ENCODE measurements at regions not wholly inside any gene's neighbourhood (a gene's known extent, or its start where the extent isn't known, plus 50 kb on each side); places are given as distances from the start of the nearest gene placed in this dataset.

GRCh38 chr5:5781335-5781734, 358.9 kb downstream of the ICE1 start:
- TF ChIP-seq CTCF (IDR thresholded peaks at IDR 0.05) (no peak), EZH2 (IDR thresholded peaks at IDR 0.05) (no peak)

All from neural progenitor cell (in vitro differentiated cells).